Liver (tissue), 8 donors: ENCODE measurements at regions not wholly inside any gene's neighbourhood (a gene's known extent, or its start where the extent isn't known, plus 50 kb on each side); places are given as distances from the start of the nearest gene placed in this dataset.

Experiments
- DNase-seq: peaks from one replicate; pipeline ENCODE4 v3.0.0-alpha.2; 2017; ENCODE audit warnings: low spot score
- H3K27ac ChIP-seq, 2 donors: one replicate each; pipeline ENCODE4 v1.7.0; 2013; ENCODE audit warnings: inconsistent platforms in 2 of 2, low read length in 2 of 2, control low read depth in 1 of 2, low read depth in 1 of 2, mild to moderate bottlenecking in 1 of 2
- H3K27me3 ChIP-seq, 4 donors: one replicate each; pipeline versions ENCODE4 v1.6.1 to v1.7.0; 2013; ENCODE audit warnings: low read length in 3 of 4, inconsistent platforms in 1 of 4, mild to moderate bottlenecking in 1 of 4, moderate library complexity in 1 of 4; ENCODE audit not compliant: control insufficient read depth in 4 of 4, insufficient read depth in 4 of 4
- H3K36me3 ChIP-seq, 4 donors: one replicate each; pipeline versions ENCODE4 v1.6.1 to v1.7.0; 2013; ENCODE audit warnings: low read length in 3 of 4, mild to moderate bottlenecking in 3 of 4, low read depth in 1 of 4, moderate library complexity in 1 of 4; ENCODE audit not compliant: control insufficient read depth in 4 of 4, insufficient read depth in 3 of 4
- H3K4me1 ChIP-seq, 4 donors: one replicate each; pipeline versions ENCODE4 v1.6.1 to v1.7.0; 2013; ENCODE audit warnings: low read length in 3 of 4, mild to moderate bottlenecking in 3 of 4, moderate library complexity in 1 of 4; ENCODE audit not compliant: control insufficient read depth in 4 of 4, insufficient read depth in 4 of 4
- H3K4me3 ChIP-seq, 3 donors: one replicate each; pipeline versions ENCODE4 v1.6.1 to v1.7.0; 2013; ENCODE audit warnings: low read length in 3 of 3, control low read depth in 1 of 3, low read depth in 1 of 3, mild to moderate bottlenecking in 1 of 3
- H3K9ac ChIP-seq, 2 donors: one replicate each; pipeline ENCODE4 v1.7.0; 2013; ENCODE audit warnings: low read length in 2 of 2, mild to moderate bottlenecking in 2 of 2, moderate library complexity in 2 of 2, control low read depth in 1 of 2, low read depth in 1 of 2
- H3K9me3 ChIP-seq, 4 donors: one replicate each; pipeline versions ENCODE4 v1.6.1 to v1.7.0; 2013; ENCODE audit warnings: low read length in 3 of 4; ENCODE audit not compliant: control insufficient read depth in 4 of 4
- EGR1 ChIP-seq, 2 donors: IDR thresholded peaks; 2 replicates each; pipeline ENCODE4 v1.6.1; 2016 to 2018; ENCODE audit warnings: antibody characterized with exemption in 2 of 2, low read depth in 2 of 2
- FOXA1 ChIP-seq: IDR thresholded peaks from 2 replicates; pipeline ENCODE4 v1.6.1; 2016; ENCODE audit warnings: antibody characterized with exemption
- GABPA ChIP-seq, 2 donors: IDR thresholded peaks in 1 of 2; conservative IDR thresholded peaks in 1 of 2; 2 replicates each; pipeline ENCODE4 v1.6.1; 2016; ENCODE audit warnings: antibody characterized with exemption in 2 of 2, mild to moderate bottlenecking in 1 of 2, moderate library complexity in 1 of 2
- HNF4A ChIP-seq, 2 donors: conservative IDR thresholded peaks; 2 replicates each; pipeline ENCODE4 v1.6.1; 2016; ENCODE audit warnings: antibody characterized with exemption in 2 of 2, mild to moderate bottlenecking in 2 of 2
- HNF4G ChIP-seq: IDR thresholded peaks from 2 replicates; pipeline ENCODE4 v1.6.1; 2016; ENCODE audit warnings: antibody characterized with exemption
- JUND ChIP-seq, 2 donors: IDR thresholded peaks; 2 replicates each; pipeline ENCODE4 v1.6.1; 2016; ENCODE audit warnings: antibody characterized with exemption in 2 of 2
- NR2F2 ChIP-seq: IDR thresholded peaks from 2 replicates; pipeline ENCODE4 v1.6.1; 2016; ENCODE audit warnings: antibody characterized with exemption
- RAD21 ChIP-seq, 2 donors: IDR thresholded peaks; 2 replicates each; pipeline ENCODE4 v1.6.1; 2016; ENCODE audit warnings: antibody characterized with exemption in 2 of 2, mild to moderate bottlenecking in 2 of 2
- RXRA ChIP-seq, 2 donors: IDR thresholded peaks; 2 replicates each; pipeline ENCODE4 v1.6.1; 2017 to 2018; ENCODE audit warnings: antibody characterized with exemption in 2 of 2, mild to moderate bottlenecking in 1 of 2
- SP1 ChIP-seq: IDR thresholded peaks from 2 replicates; pipeline ENCODE4 v1.6.1; 2018; ENCODE audit warnings: antibody characterized with exemption, mild to moderate bottlenecking
- TAF1 ChIP-seq: conservative IDR thresholded peaks from 2 replicates; pipeline ENCODE4 v1.6.1; 2016; ENCODE audit warnings: antibody characterized with exemption, mild to moderate bottlenecking
- YY1 ChIP-seq: IDR thresholded peaks from 2 replicates; pipeline ENCODE4 v1.6.1; 2016; ENCODE audit warnings: antibody characterized with exemption, mild to moderate bottlenecking
- WGBS: extraction: QIAGEN DNeasy Blood & Tissue Kit; methylation state at CpG from one replicate; pipeline ENCODE4 v1.1.7; 2013; 5-methylcytosine and 5-hydroxymethylcytosine counted together
- TF ChIP-seq, protein P1 (sequence below): IDR thresholded peaks from 2 replicates; pipeline ENCODE4 v1.6.1; 2016; ENCODE audit warnings: antibody characterized with exemption, mild to moderate bottlenecking
- TF ChIP-seq, protein P2 (sequence below): IDR thresholded peaks from 2 replicates; pipeline ENCODE4 v1.6.1; 2016; ENCODE audit warnings: antibody characterized with exemption
- TF ChIP-seq, protein P3 (sequence below): fragments of 150-350 bp; IDR thresholded peaks from 2 replicates; pipeline ENCODE4 v1.5.1; 2017; ENCODE audit warnings: improper control_type of control experiment, low read depth, low read length; ENCODE audit not compliant: missing input control
- donor health status: healthy.
- donor health status: healthy.
- donor health status: healthy.
- donor health status: healthy.
- donor health status: healthy.

DNA sequence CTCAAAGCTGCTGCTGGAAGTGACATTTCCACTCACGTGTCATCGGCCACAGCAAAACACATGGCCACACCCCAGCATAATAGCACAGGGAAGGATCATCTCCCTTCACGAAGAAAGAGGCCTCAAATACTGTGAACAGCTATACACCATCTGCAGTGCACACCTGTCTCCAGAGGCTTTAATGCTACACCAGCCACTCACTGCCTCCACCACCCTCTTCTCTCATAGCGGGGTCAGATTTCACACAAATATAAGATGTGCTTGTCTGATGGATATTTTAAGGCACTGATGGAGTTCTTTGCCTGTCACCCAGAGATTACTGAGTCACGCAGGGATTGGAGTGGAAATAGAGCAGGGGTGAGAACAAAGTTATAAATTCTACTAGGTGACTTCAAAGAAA is 374.0 kb downstream of the ZNF516 start:
- no peak overlapping the region for H3K9ac ChIP-seq
- no peaks in the 10 kb centered on the region for H3K36me3 ChIP-seq
- 78% methylated on average over 5 of the region's 5 CpGs for WGBS
- no peak overlapping the region for H3K4me3 ChIP-seq
- no peak overlapping the region for H3K27ac ChIP-seq
- DNase-seq = no peak
- H3K4me1 ChIP-seq = no peaks in the 10 kb centered on the region
- H3K27me3 ChIP-seq = no peaks in the 10 kb centered on the region
- no peak for TF ChIP-seq RXRA (IDR thresholded peaks at IDR 0.05)
- no peak for TF ChIP-seq RAD21 (IDR thresholded peaks at IDR 0.05)
- TF ChIP-seq, protein P1, sequence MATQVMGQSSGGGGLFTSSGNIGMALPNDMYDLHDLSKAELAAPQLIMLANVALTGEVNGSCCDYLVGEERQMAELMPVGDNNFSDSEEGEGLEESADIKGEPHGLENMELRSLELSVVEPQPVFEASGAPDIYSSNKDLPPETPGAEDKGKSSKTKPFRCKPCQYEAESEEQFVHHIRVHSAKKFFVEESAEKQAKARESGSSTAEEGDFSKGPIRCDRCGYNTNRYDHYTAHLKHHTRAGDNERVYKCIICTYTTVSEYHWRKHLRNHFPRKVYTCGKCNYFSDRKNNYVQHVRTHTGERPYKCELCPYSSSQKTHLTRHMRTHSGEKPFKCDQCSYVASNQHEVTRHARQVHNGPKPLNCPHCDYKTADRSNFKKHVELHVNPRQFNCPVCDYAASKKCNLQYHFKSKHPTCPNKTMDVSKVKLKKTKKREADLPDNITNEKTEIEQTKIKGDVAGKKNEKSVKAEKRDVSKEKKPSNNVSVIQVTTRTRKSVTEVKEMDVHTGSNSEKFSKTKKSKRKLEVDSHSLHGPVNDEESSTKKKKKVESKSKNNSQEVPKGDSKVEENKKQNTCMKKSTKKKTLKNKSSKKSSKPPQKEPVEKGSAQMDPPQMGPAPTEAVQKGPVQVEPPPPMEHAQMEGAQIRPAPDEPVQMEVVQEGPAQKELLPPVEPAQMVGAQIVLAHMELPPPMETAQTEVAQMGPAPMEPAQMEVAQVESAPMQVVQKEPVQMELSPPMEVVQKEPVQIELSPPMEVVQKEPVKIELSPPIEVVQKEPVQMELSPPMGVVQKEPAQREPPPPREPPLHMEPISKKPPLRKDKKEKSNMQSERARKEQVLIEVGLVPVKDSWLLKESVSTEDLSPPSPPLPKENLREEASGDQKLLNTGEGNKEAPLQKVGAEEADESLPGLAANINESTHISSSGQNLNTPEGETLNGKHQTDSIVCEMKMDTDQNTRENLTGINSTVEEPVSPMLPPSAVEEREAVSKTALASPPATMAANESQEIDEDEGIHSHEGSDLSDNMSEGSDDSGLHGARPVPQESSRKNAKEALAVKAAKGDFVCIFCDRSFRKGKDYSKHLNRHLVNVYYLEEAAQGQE = no peak
- no peak for TF ChIP-seq JUND (IDR thresholded peaks at IDR 0.05)
- no peak for TF ChIP-seq YY1
- no peak for TF ChIP-seq HNF4G
- TF ChIP-seq, protein P2, sequence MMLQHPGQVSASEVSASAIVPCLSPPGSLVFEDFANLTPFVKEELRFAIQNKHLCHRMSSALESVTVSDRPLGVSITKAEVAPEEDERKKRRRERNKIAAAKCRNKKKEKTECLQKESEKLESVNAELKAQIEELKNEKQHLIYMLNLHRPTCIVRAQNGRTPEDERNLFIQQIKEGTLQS = no peak
- TF ChIP-seq, protein P3, sequence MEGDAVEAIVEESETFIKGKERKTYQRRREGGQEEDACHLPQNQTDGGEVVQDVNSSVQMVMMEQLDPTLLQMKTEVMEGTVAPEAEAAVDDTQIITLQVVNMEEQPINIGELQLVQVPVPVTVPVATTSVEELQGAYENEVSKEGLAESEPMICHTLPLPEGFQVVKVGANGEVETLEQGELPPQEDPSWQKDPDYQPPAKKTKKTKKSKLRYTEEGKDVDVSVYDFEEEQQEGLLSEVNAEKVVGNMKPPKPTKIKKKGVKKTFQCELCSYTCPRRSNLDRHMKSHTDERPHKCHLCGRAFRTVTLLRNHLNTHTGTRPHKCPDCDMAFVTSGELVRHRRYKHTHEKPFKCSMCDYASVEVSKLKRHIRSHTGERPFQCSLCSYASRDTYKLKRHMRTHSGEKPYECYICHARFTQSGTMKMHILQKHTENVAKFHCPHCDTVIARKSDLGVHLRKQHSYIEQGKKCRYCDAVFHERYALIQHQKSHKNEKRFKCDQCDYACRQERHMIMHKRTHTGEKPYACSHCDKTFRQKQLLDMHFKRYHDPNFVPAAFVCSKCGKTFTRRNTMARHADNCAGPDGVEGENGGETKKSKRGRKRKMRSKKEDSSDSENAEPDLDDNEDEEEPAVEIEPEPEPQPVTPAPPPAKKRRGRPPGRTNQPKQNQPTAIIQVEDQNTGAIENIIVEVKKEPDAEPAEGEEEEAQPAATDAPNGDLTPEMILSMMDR = no peak
- TF ChIP-seq GABPA (IDR thresholded peaks at IDR 0.05 in 1 of 2, conservative IDR thresholded peaks at IDR 0.05 in 1 of 2) = no peak
- TF ChIP-seq HNF4A (conservative IDR thresholded peaks at IDR 0.05) = no peak
- TF ChIP-seq TAF1 = no peak
- TF ChIP-seq EGR1 (IDR thresholded peaks at IDR 0.05; ENCODE audit: low read depth in 2 of 2) = no peak
- no peak for TF ChIP-seq SP1
- no peak for TF ChIP-seq NR2F2
- no peak for TF ChIP-seq FOXA1
- H3K9me3 ChIP-seq = no peaks in the 10 kb centered on the region

DNA sequence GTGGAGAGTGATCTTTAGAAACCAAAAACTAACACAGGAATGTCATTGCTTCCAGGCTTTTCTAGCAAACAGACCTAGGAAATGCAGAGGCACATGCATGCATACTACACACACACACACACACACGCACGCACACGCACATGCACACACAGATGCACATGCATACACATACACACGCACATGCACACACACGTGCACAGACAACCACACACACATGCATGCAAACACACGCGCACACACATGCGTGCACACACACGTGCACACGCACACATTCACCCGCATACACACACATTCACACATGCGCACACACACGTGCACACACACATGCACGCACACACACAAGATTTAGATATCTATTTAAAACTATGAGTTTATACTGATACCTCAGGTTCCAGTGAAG is 379.5 kb downstream of the ZNF516 start:
- TF ChIP-seq HNF4G (no peak), TAF1 (no peak), SP1 (no peak), YY1 (no peak)
- H3K36me3 ChIP-seq = no peaks in the 10 kb centered on the region
- H3K27ac ChIP-seq = no peak overlapping the region
- DNase-seq = no peak
- no peak overlapping the region for H3K4me3 ChIP-seq
- H3K4me1 ChIP-seq = no peaks in the 10 kb centered on the region
- H3K9me3 ChIP-seq = peaks cover 0 to 5% (median 0%) of the 10 kb centered on the region in 4 donors
- WGBS = 79% methylated on average over 14 of the region's 14 CpGs
- no peaks in the 10 kb centered on the region for H3K27me3 ChIP-seq
- no peak overlapping the region for H3K9ac ChIP-seq
